Astrocyte (in vitro differentiated cells and primary cell): ENCODE measurements at regions not wholly inside any gene's neighbourhood (a gene's known extent, or its start where the extent isn't known, plus 50 kb on each side); places are given as distances from the start of the nearest gene placed in this dataset.

Source experiments
- DNase-seq: peaks from one replicate; pipeline ENCODE4 v3.0.0-alpha.2; 2010; ENCODE audit warnings: low read depth
- FAIRE-seq: peaks from 2 replicates; lab custom pipeline; 2011; peaks lifted over from hg19 to GRCh38; lab: Jason Lieb, UNC
- H2AFZ ChIP-seq: 2 replicates; pipeline ENCODE4 v1.6.0; 2012; ENCODE audit warnings: low read depth, low read length, inconsistent platforms
- H3K27ac ChIP-seq: 2 replicates; pipeline ENCODE4 v1.5.1; 2011; ENCODE audit warnings: low read depth, low read length, inconsistent platforms
- H3K27me3 ChIP-seq: 2 replicates; pipeline ENCODE4 v1.6.0; 2011; ENCODE audit warnings: low read length, inconsistent platforms; ENCODE audit not compliant: insufficient read depth
- H3K36me3 ChIP-seq: 2 replicates; pipeline ENCODE4 v1.5.1; 2011; ENCODE audit warnings: low read length, inconsistent platforms; ENCODE audit not compliant: insufficient read depth
- H3K4me1 ChIP-seq: 2 replicates; pipeline ENCODE4 v1.5.1; 2011; ENCODE audit warnings: low read length, inconsistent platforms; ENCODE audit not compliant: insufficient read depth
- H3K4me2 ChIP-seq: 2 replicates; pipeline ENCODE4 v1.6.0; 2012; ENCODE audit warnings: low read length, inconsistent platforms
- H3K4me3 ChIP-seq: 2 replicates; pipeline ENCODE4 v1.5.1; 2011; ENCODE audit warnings: low read depth, mild to moderate bottlenecking, low read length, inconsistent platforms; ENCODE audit not compliant: insufficient read depth
- H3K79me2 ChIP-seq: 2 replicates; pipeline ENCODE4 v1.6.0; 2012; ENCODE audit warnings: mild to moderate bottlenecking, low read length, inconsistent platforms; ENCODE audit not compliant: insufficient read depth
- H3K9ac ChIP-seq: 2 replicates; pipeline ENCODE4 v1.6.0; 2012; ENCODE audit warnings: mild to moderate bottlenecking, low read length, inconsistent platforms
- H3K9me3 ChIP-seq: 2 replicates; pipeline ENCODE4 v1.5.1; 2012; ENCODE audit warnings: low read depth, mild to moderate bottlenecking, low read length, inconsistent platforms; ENCODE audit not compliant: insufficient read depth
- H4K20me1 ChIP-seq: 2 replicates; pipeline ENCODE4 v1.6.0; 2012; ENCODE audit warnings: low read length, inconsistent platforms; ENCODE audit not compliant: insufficient read depth
- H3K27ac Mint-ChIP-seq: one replicate; pipeline ENCODE4 v1.8.0; 2021; ENCODE audit warnings: mild to moderate bottlenecking, mixed read lengths; ENCODE audit not compliant: unreplicated experiment
- H3K27me3 Mint-ChIP-seq: one replicate; pipeline ENCODE4 v1.8.0; 2021; ENCODE audit warnings: low read depth, mixed read lengths; ENCODE audit not compliant: unreplicated experiment
- H3K36me3 Mint-ChIP-seq: one replicate; pipeline ENCODE4 v1.8.0; 2021; ENCODE audit warnings: low read depth, mixed read lengths; ENCODE audit not compliant: unreplicated experiment
- H3K4me1 Mint-ChIP-seq: one replicate; pipeline ENCODE4 v1.8.0; 2021; ENCODE audit warnings: low read depth, mixed read lengths; ENCODE audit not compliant: unreplicated experiment
- H3K4me3 Mint-ChIP-seq: one replicate; pipeline ENCODE4 v1.8.0; 2021; ENCODE audit warnings: mild to moderate bottlenecking, moderate library complexity, mixed read lengths; ENCODE audit not compliant: unreplicated experiment
- H3K9me3 Mint-ChIP-seq: one replicate; pipeline ENCODE4 v1.8.0; 2021; ENCODE audit warnings: mild to moderate bottlenecking, mixed read lengths; ENCODE audit not compliant: unreplicated experiment
- CTCF ChIP-seq: IDR thresholded peaks from 2 replicates; pipeline ENCODE4 v1.5.1; 2011; ENCODE audit warnings: low read depth, mild to moderate bottlenecking, inconsistent platforms, low read length, moderate library complexity; ENCODE audit not compliant: insufficient read depth
- EZH2 ChIP-seq: IDR thresholded peaks from 2 replicates; pipeline ENCODE4 v1.6.1; 2012; ENCODE audit warnings: mild to moderate bottlenecking, low read length, inconsistent platforms; ENCODE audit not compliant: insufficient read depth

GRCh38 chr4:35734381-35735098, 509.8 kb downstream of the ARAP2 start:
- H3K4me1 Mint-ChIP-seq, result no peaks in the 10 kb centered on the region
- no peak overlapping the region for H3K4me3 ChIP-seq
- H3K36me3 ChIP-seq, result no peaks in the 10 kb centered on the region
- H3K9me3 ChIP-seq, result no peaks in the 10 kb centered on the region
- H3K4me3 Mint-ChIP-seq, result no peak overlapping the region
- no peaks in the 10 kb centered on the region for H3K79me2 ChIP-seq
- TF ChIP-seq CTCF, result no peak
- TF ChIP-seq EZH2, result no peak
- no peaks in the 10 kb centered on the region for H3K27me3 ChIP-seq
- DNase-seq, result no peak
- H4K20me1 ChIP-seq, result no peaks in the 10 kb centered on the region
- H2AFZ ChIP-seq, result no peak overlapping the region
- no peak overlapping the region for H3K4me2 ChIP-seq
- no peak for FAIRE-seq
- no peak overlapping the region for H3K27ac ChIP-seq
- H3K9ac ChIP-seq, result no peak overlapping the region
- no peaks in the 10 kb centered on the region for H3K27me3 Mint-ChIP-seq
- H3K9me3 Mint-ChIP-seq, result no peaks in the 10 kb centered on the region
- H3K36me3 Mint-ChIP-seq, result no peaks in the 10 kb centered on the region
- no peaks in the 10 kb centered on the region for H3K4me1 ChIP-seq
- H3K27ac Mint-ChIP-seq, result no peak overlapping the region

GRCh38 chr4:35739308-35739707, 505.0 kb downstream of the ARAP2 start:
- H3K27me3 ChIP-seq, result no peaks in the 10 kb centered on the region
- no peaks in the 10 kb centered on the region for H3K36me3 Mint-ChIP-seq
- no peak for FAIRE-seq
- H3K9ac ChIP-seq, result no peak overlapping the region
- no peaks in the 10 kb centered on the region for H3K27me3 Mint-ChIP-seq
- no peak overlapping the region for H2AFZ ChIP-seq
- H3K4me2 ChIP-seq, result no peak overlapping the region
- H3K4me1 Mint-ChIP-seq, result no peaks in the 10 kb centered on the region
- TF ChIP-seq EZH2 (no peak), CTCF (no peak)
- H3K9me3 ChIP-seq, result peaks cover 2% of the 10 kb centered on the region
- no peaks in the 10 kb centered on the region for H4K20me1 ChIP-seq
- no peaks in the 10 kb centered on the region for H3K4me1 ChIP-seq
- H3K4me3 Mint-ChIP-seq, result no peak overlapping the region
- H3K9me3 Mint-ChIP-seq, result peaks cover 4% of the 10 kb centered on the region
- no peak overlapping the region for H3K27ac ChIP-seq
- H3K79me2 ChIP-seq, result no peaks in the 10 kb centered on the region
- no peaks in the 10 kb centered on the region for H3K36me3 ChIP-seq
- DNase-seq, result no peak
- H3K27ac Mint-ChIP-seq, result no peak overlapping the region
- H3K4me3 ChIP-seq, result no peak overlapping the region

- H3K9me3 ChIP-seq, result no peaks in the 10 kb centered on the region
- no peak overlapping the region for H3K27ac Mint-ChIP-seq
- no peaks in the 10 kb centered on the region for H3K27me3 ChIP-seq
- FAIRE-seq (no peak), DNase-seq (no peak)
- no peak overlapping the region for H3K4me3 Mint-ChIP-seq
- H4K20me1 ChIP-seq, result no peaks in the 10 kb centered on the region
- no peak overlapping the region for H3K4me2 ChIP-seq
- H3K4me3 ChIP-seq, result no peak overlapping the region
- no peaks in the 10 kb centered on the region for H3K9me3 Mint-ChIP-seq
- no peak overlapping the region for H3K27ac ChIP-seq
- H3K4me1 Mint-ChIP-seq, result peaks cover 3% of the 10 kb centered on the region
- no peaks in the 10 kb centered on the region for H3K79me2 ChIP-seq
- TF ChIP-seq EZH2, result no peak
- TF ChIP-seq CTCF, result no peak
- no peaks in the 10 kb centered on the region for H3K4me1 ChIP-seq
- H3K9ac ChIP-seq, result no peak overlapping the region
- H3K36me3 Mint-ChIP-seq, result no peaks in the 10 kb centered on the region
- H3K36me3 ChIP-seq, result no peaks in the 10 kb centered on the region
- no peak overlapping the region for H2AFZ ChIP-seq
- no peaks in the 10 kb centered on the region for H3K27me3 Mint-ChIP-seq
These were observed 490.3 kb downstream of the ARAP2 start for GRCh38 chr4:35754047-35754446.
